ENCODE measurements at regions not wholly inside any gene's neighbourhood (a gene's known extent, or its start where the extent isn't known, plus 50 kb on each side); places are given as distances from the start of the nearest gene placed in this dataset.

- Histone ChIP-seq H3K4me1 (ENCODE audit: insufficient read depth, low read length, poor library complexity, severe bottlenecking) (peaks cover 29% of the 10 kb centered on the region), H3K27ac (ENCODE audit: low read depth, low read length, poor library complexity, severe bottlenecking) (peak overlapping the region; percentile 20), H3K27me3 (replicated peaks; ENCODE audit: insufficient read depth, low read depth, low read length, poor library complexity) (no peaks in the 10 kb centered on the region), H3K4me3 (ENCODE audit: low read depth, low read length, poor library complexity, severe bottlenecking) (no peak overlapping the region), H3K36me3 (ENCODE audit: insufficient read depth, low read length, poor library complexity, severe bottlenecking) (no peaks in the 10 kb centered on the region), H3K9me3 (ENCODE audit: low read depth, low read length, poor library complexity, severe bottlenecking) (no peaks in the 10 kb centered on the region)
- CTCF ChIA-PET: interaction anchor here (0.9 kb wide), 2 partner anchors 135 kb away, joined by 3 read pairs; no protein-coding TSS in a partner anchor
- intact Hi-C loops (cut with micrococcal nuclease; ENCODE audit: unreplicated experiment): loop anchor here (10.0 kb wide), 1 partner anchor 275 kb away; no protein-coding TSS in a partner anchor
- POLR2A ChIA-PET (ENCODE audit: low non-redundant PET): interaction anchor here (0.6 kb wide), 2 partner anchors 31 to 83 kb away, joined by 3 to 12 read pairs; no protein-coding TSS in a partner anchor
- DNase-seq (ENCODE audit: low spot score): peak; percentile 84
- TF ChIP-seq EZH2 (IDR thresholded peaks at IDR 0.05; ENCODE audit: borderline replicate concordance, low read depth, low read length, poor library complexity, severe bottlenecking): no peak
- TF ChIP-seq, protein P1, sequence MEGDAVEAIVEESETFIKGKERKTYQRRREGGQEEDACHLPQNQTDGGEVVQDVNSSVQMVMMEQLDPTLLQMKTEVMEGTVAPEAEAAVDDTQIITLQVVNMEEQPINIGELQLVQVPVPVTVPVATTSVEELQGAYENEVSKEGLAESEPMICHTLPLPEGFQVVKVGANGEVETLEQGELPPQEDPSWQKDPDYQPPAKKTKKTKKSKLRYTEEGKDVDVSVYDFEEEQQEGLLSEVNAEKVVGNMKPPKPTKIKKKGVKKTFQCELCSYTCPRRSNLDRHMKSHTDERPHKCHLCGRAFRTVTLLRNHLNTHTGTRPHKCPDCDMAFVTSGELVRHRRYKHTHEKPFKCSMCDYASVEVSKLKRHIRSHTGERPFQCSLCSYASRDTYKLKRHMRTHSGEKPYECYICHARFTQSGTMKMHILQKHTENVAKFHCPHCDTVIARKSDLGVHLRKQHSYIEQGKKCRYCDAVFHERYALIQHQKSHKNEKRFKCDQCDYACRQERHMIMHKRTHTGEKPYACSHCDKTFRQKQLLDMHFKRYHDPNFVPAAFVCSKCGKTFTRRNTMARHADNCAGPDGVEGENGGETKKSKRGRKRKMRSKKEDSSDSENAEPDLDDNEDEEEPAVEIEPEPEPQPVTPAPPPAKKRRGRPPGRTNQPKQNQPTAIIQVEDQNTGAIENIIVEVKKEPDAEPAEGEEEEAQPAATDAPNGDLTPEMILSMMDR (conservative IDR thresholded peaks at IDR 0.05; ENCODE audit: low read depth, low read length): no peak
- BruUV-seq (replicated peaks): no TSS peak
Measured at GRCh38 chr3:102089904-102090720, 240.8 kb downstream of the NFKBIZ start.

DNA sequence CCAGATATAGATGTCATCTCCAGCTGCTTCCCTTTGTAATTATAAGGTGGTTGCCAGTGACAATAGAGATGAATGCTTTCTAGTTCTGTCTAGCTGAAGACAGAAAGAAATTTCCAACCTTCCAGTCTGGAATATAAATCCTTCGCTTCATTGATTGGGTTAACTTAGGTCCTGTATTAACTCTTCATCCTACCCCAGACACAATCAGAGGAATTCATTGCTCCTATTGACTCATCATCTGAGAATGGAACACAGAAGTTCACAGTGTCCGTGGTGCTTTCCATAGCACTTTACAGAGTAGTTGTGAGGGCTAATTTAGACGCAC lies 241.4 kb downstream of the NFKBIZ start:
- Histone ChIP-seq H3K9me3 (ENCODE audit: low read depth, low read length, poor library complexity, severe bottlenecking) (no peaks in the 10 kb centered on the region), H3K27me3 (replicated peaks; ENCODE audit: insufficient read depth, low read depth, low read length, poor library complexity) (no peaks in the 10 kb centered on the region), H3K36me3 (ENCODE audit: insufficient read depth, low read length, poor library complexity, severe bottlenecking) (no peaks in the 10 kb centered on the region), H3K27ac (ENCODE audit: low read depth, low read length, poor library complexity, severe bottlenecking) (peak overlapping the region; percentile 20), H3K4me1 (ENCODE audit: insufficient read depth, low read length, poor library complexity, severe bottlenecking) (peaks cover 23% of the 10 kb centered on the region), H3K4me3 (ENCODE audit: low read depth, low read length, poor library complexity, severe bottlenecking) (no peak overlapping the region)
- CTCF ChIA-PET: interaction anchor here (0.9 kb wide), 1 partner anchor 134 kb away, joined by 3 read pairs; no protein-coding TSS in a partner anchor
- BruUV-seq (replicated peaks): no TSS peak
- intact Hi-C loops (cut with micrococcal nuclease; ENCODE audit: unreplicated experiment): no loop called here
- POLR2A ChIA-PET (ENCODE audit: low non-redundant PET): interaction anchor here (0.6 kb wide), 1 partner anchor 84 kb away, joined by 12 read pairs; no protein-coding TSS in a partner anchor
- no peak for TF ChIP-seq EZH2 (IDR thresholded peaks at IDR 0.05; ENCODE audit: borderline replicate concordance, low read depth, low read length, poor library complexity, severe bottlenecking)
- TF ChIP-seq, protein P1 (conservative IDR thresholded peaks at IDR 0.05; ENCODE audit: low read depth, low read length): no peak
- DNase-seq (ENCODE audit: low spot score): no peak

- no peaks in the 10 kb centered on the region for H3K27me3 ChIP-seq (replicated peaks; ENCODE audit: insufficient read depth, low read depth, low read length, poor library complexity)
- peaks cover 19% of the 10 kb centered on the region for H3K4me1 ChIP-seq (ENCODE audit: insufficient read depth, low read length, poor library complexity, severe bottlenecking)
- TF ChIP-seq EZH2 (IDR thresholded peaks at IDR 0.05; ENCODE audit: borderline replicate concordance, low read depth, low read length, poor library complexity, severe bottlenecking): no peak
- TF ChIP-seq, protein P1 (conservative IDR thresholded peaks at IDR 0.05; ENCODE audit: low read depth, low read length): no peak
- no peaks in the 10 kb centered on the region for H3K36me3 ChIP-seq (ENCODE audit: insufficient read depth, low read length, poor library complexity, severe bottlenecking)
- H3K27ac ChIP-seq (ENCODE audit: low read depth, low read length, poor library complexity, severe bottlenecking): no peak overlapping the region
- no TSS peak for BruUV-seq (replicated peaks)
- intact Hi-C loops (cut with micrococcal nuclease; ENCODE audit: unreplicated experiment): no loop called here
- CTCF ChIA-PET: no interaction called here
- POLR2A ChIA-PET (ENCODE audit: low non-redundant PET): no interaction called here
- no peak for DNase-seq (ENCODE audit: low spot score)
- no peak overlapping the region for H3K4me3 ChIP-seq (ENCODE audit: low read depth, low read length, poor library complexity, severe bottlenecking)
- no peaks in the 10 kb centered on the region for H3K9me3 ChIP-seq (ENCODE audit: low read depth, low read length, poor library complexity, severe bottlenecking)
Measured at GRCh38 chr3:102091358-102091757, 242.0 kb downstream of the NFKBIZ start.

Measured in A673 (cell line).